ENCODE measurements at regions not wholly inside any gene's neighbourhood (a gene's known extent, or its start where the extent isn't known, plus 50 kb on each side); places are given as distances from the start of the nearest gene placed in this dataset.

- no peak overlapping the region for H3K4me3 ChIP-seq (replicated peaks in 1 of 2; ENCODE audit: low read depth in 1 of 2, low read length in 2 of 2)
- ChIA-PET POLR2A (no interaction called here), RAD21 (ENCODE audit: low non-redundant PET in 1 of 2, low total read pairs in 2 of 2, uncharacterized antibody in 2 of 2, unreplicated experiment in 2 of 2) (no interaction called here), CTCF (no interaction called here)
- no peak for ATAC-seq
- TF ChIP-seq EGR1 (IDR thresholded peaks at IDR 0.05; ENCODE audit: low read depth): no peak
- no peak for TF ChIP-seq JUND (IDR thresholded peaks at IDR 0.05)
- TF ChIP-seq, protein P1, sequence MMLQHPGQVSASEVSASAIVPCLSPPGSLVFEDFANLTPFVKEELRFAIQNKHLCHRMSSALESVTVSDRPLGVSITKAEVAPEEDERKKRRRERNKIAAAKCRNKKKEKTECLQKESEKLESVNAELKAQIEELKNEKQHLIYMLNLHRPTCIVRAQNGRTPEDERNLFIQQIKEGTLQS (IDR thresholded peaks at IDR 0.05): no peak
- TF ChIP-seq SIN3A (IDR thresholded peaks at IDR 0.05; ENCODE audit: low read depth): no peak
- no peak for TF ChIP-seq POLR2AphosphoS5 (IDR thresholded peaks at IDR 0.05; ENCODE audit: low read depth, low read length)
- TF ChIP-seq ZBTB33 (IDR thresholded peaks at IDR 0.05; ENCODE audit: extremely low read depth, insufficient replicate concordance, low read length): no peak
- TF ChIP-seq RAD21 (IDR thresholded peaks at IDR 0.05; ENCODE audit: low read depth): no peak
- TF ChIP-seq ZNF274 (IDR thresholded peaks at IDR 0.05; ENCODE audit: low read depth, low read length): no peak
- no peak for TF ChIP-seq EZH2 (IDR thresholded peaks at IDR 0.05)
- TF ChIP-seq YY1 (IDR thresholded peaks at IDR 0.05; ENCODE audit: extremely low read depth, insufficient replicate concordance, low read depth, low read length): no peak
- TF ChIP-seq SRF (IDR thresholded peaks at IDR 0.05; ENCODE audit: low read depth): no peak
- TF ChIP-seq ZFX (IDR thresholded peaks at IDR 0.05): no peak
- TF ChIP-seq EZH2phosphoT487 (IDR thresholded peaks at IDR 0.05; ENCODE audit: borderline replicate concordance): no peak
- no peak for TF ChIP-seq POLR2A (IDR thresholded peaks at IDR 0.05; ENCODE audit: borderline replicate concordance, extremely low read depth, insufficient read depth, insufficient read length)
- no peak for TF ChIP-seq TCF7L2 (IDR thresholded peaks at IDR 0.05; ENCODE audit: borderline replicate concordance, extremely low read depth, insufficient read depth, insufficient read length)
- TF ChIP-seq, protein P2, sequence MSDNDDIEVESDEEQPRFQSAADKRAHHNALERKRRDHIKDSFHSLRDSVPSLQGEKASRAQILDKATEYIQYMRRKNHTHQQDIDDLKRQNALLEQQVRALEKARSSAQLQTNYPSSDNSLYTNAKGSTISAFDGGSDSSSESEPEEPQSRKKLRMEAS (IDR thresholded peaks at IDR 0.05): no peak
- TF ChIP-seq CBX3 (IDR thresholded peaks at IDR 0.05; ENCODE audit: low read depth): no peak
- H3K9me2 ChIP-seq (ENCODE audit: insufficient read depth): no peaks in the 10 kb centered on the region
- peaks cover 14% of the 10 kb centered on the region; the same call in 1 of the 2 replicates for H3K27me3 ChIP-seq (ENCODE audit: insufficient read depth, low read length)
- H3K27ac ChIP-seq (ENCODE audit: low read depth, low read length): no peak overlapping the region
- no peak for DNase-seq (ENCODE audit: low read depth, low spot score)
- intact Hi-C loops (cut with micrococcal nuclease): no loop called here
- H3K4me2 ChIP-seq (ENCODE audit: low read length): no peak overlapping the region
- H3K36me3 ChIP-seq (ENCODE audit: control insufficient read depth in 1 of 2, insufficient read depth in 2 of 2, low read length in 2 of 2): no peaks in the 10 kb centered on the region
- H3K79me2 ChIP-seq (ENCODE audit: insufficient read depth, low read length): no peaks in the 10 kb centered on the region
- no peaks in the 10 kb centered on the region for H4K20me1 ChIP-seq (ENCODE audit: insufficient read depth)
- no TSS peak for BruUV-seq (replicated peaks)
- no peak overlapping the region for H3K9ac ChIP-seq (ENCODE audit: low read length)
- H3K9me3 ChIP-seq (ENCODE audit: control insufficient read depth in 1 of 2, insufficient read depth in 1 of 2, low read depth in 1 of 2, low read length in 2 of 2): no peaks in the 10 kb centered on the region
- no peaks in the 10 kb centered on the region for H3K4me1 ChIP-seq (ENCODE audit: control insufficient read depth in 1 of 2, insufficient read depth in 2 of 2, low read length in 2 of 2)
- H2AFZ ChIP-seq (ENCODE audit: low read depth, low read length, poor library complexity, severe bottlenecking): no peak overlapping the region
Observed at GRCh38 chr13:91155512-91156114, 191.9 kb upstream of the MIR17HG start.

All from HCT116 (cell line).